NCI-H748 (cell line): ENCODE measurements at regions not wholly inside any gene's neighbourhood (a gene's known extent, or its start where the extent isn't known, plus 50 kb on each side); places are given as distances from the start of the nearest gene placed in this dataset.

Experiments used
- DNase-seq: peaks from one replicate; lab custom pipeline; 2025; ENCODE audit not compliant: unreplicated experiment; lab: John Stamatoyannopoulos, UW

GRCh38 chr5:73395256-73395655 is 53.3 kb downstream of the FOXD1 start:
- no peak for DNase-seq

- no peak for DNase-seq
Observed at GRCh38 chr5:73394610-73395009, 54.0 kb downstream of the FOXD1 start.

GRCh38 chr5:73393611-73394489 is 54.7 kb downstream of the FOXD1 start:
- DNase-seq = no peak

- DNase-seq = no peak
Observed at GRCh38 chr5:73392775-73393174, 55.8 kb downstream of the FOXD1 start.

- no peak for DNase-seq
Observed at GRCh38 chr5:73391441-73391881, 57.1 kb downstream of the FOXD1 start.

- no peak for DNase-seq
Observed at GRCh38 chr5:73390972-73391371, 57.6 kb downstream of the FOXD1 start.

- DNase-seq = no peak
Observed at GRCh38 chr5:73388740-73389139, 59.8 kb downstream of the FOXD1 start.

GRCh38 chr5:73388306-73388684 is 60.3 kb downstream of the FOXD1 start:
- peak; percentile 24 for DNase-seq

- peak; percentile 73 for DNase-seq
Observed at GRCh38 chr5:73387601-73388305, 60.8 kb downstream of the FOXD1 start.

GRCh38 chr5:73387149-73387591 is 61.4 kb downstream of the FOXD1 start:
- no peak for DNase-seq

GRCh38 chr5:73384861-73385260 is 63.7 kb downstream of the FOXD1 start:
- DNase-seq = no peak

GRCh38 chr5:73382401-73382740 is 66.2 kb downstream of the FOXD1 start:
- no peak for DNase-seq

GRCh38 chr5:73381590-73382400 is 66.8 kb downstream of the FOXD1 start:
- DNase-seq = no peak

- DNase-seq = no peak
Observed at GRCh38 chr5:73380710-73381589, 67.6 kb downstream of the FOXD1 start.

GRCh38 chr5:73380041-73380440 is 68.5 kb downstream of the FOXD1 start:
- DNase-seq = no peak

GRCh38 chr5:73379435-73379834 is 69.1 kb downstream of the FOXD1 start:
- DNase-seq = no peak

GRCh38 chr5:73378765-73379164 is 69.8 kb downstream of the FOXD1 start:
- no peak for DNase-seq

- DNase-seq = no peak
Observed at GRCh38 chr5:73378070-73378469, 70.5 kb downstream of the FOXD1 start.

- no peak for DNase-seq
Observed at GRCh38 chr5:73376618-73377170, 71.9 kb downstream of the FOXD1 start.

- DNase-seq = no peak
Observed at GRCh38 chr5:73375949-73376348, 72.6 kb downstream of the FOXD1 start.
